Stimulated activated CD4-positive, alpha-beta T cell treated with anti-CD3 and anti-CD28 coated beads, TNF-alpha, amount 100 ng/mL, for 24 hours (primary cell): ENCODE measurements at regions not wholly inside any gene's neighbourhood (a gene's known extent, or its start where the extent isn't known, plus 50 kb on each side); places are given as distances from the start of the nearest gene placed in this dataset.

Experiments used
- DNase-seq, 3 experiments: peaks; one replicate each; pipeline ENCODE4 v3.0.0-alpha.2; 2020; ENCODE audit warnings: low read depth in 3 of 3

DNA sequence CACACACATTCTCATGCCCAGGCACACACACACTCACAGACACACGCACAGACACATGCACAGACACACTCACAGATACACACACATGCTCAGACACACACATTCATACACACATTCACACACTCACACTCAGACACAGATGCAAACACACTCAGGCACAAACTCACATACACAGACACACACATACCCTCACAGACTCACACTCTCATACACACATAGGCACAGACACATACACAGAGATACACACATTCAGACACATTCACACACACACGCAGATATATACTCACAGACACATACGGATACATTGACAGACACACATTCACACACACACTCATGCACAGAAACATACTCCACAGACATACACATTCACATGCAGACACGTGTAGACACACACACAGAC is 89.6 kb downstream of the RBFOX3 start:
- no peak for DNase-seq

DNA sequence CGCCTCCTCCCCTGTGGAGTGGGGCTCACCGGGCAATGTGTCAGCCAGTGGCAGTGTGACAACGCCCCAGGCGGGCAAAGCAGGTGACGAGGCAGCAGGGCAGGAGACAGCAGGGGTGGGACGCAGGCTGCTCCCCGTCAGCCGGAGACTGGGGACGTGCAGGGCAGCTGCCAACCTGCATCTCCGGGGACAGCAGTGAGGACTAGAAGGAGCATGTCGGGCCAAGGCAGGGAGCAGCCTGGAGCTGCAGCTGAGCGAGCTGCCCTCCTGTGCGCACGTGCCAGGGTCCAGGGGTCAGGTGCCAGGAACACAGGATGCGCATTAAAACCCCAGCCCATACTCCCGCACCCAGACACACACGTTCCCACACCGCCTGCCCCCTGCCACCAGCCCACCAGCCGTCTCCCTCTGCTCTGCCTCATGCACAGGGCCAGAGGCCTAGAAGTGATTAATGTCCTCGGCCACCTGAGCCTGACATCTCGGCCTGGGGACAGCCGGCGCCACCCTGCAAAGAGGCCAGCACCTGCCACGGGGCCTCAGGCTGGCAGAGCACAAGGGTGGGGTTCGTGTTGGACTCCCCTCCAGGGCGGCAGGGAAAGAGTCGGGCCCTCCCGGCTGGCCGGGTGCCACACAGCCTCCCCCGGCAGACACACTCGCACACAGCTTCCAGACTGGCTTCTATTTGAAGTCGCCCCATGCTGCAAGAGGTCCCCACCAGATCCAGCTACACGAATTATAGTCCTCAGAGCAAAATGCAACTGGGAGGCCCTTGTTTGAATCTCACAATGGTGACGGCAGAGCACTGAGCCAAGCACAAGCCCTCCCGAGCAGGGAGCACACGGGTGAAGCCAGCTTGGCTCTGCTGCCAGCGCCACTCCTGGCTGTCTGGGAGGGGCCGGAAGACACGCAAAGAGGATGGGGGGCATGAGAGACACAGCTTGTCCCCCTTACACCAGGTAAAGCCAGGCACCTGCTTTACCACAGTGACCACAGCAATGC is 90.4 kb downstream of the RBFOX3 start:
- DNase-seq, result no peak

DNA sequence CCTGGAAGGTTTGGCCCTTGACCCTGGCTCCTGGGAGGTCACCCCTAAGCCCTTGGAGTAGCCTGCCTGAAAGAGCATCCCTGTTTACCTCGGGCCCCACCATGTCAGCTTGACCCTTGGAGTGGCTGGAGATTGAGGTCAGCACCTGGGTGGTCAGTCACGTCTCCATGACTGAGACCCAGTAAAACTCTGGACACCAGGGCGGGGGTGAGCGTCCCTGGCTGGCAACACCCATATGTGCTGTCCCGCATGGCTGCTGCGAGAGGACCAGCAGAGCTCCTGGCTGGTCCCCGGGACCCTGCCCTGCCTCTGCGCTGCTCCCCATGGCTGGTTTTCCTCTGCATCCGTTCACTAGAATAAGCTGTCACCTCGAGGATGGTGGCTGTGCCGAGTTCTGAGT is 91.2 kb downstream of the RBFOX3 start:
- no peak for DNase-seq

DNA sequence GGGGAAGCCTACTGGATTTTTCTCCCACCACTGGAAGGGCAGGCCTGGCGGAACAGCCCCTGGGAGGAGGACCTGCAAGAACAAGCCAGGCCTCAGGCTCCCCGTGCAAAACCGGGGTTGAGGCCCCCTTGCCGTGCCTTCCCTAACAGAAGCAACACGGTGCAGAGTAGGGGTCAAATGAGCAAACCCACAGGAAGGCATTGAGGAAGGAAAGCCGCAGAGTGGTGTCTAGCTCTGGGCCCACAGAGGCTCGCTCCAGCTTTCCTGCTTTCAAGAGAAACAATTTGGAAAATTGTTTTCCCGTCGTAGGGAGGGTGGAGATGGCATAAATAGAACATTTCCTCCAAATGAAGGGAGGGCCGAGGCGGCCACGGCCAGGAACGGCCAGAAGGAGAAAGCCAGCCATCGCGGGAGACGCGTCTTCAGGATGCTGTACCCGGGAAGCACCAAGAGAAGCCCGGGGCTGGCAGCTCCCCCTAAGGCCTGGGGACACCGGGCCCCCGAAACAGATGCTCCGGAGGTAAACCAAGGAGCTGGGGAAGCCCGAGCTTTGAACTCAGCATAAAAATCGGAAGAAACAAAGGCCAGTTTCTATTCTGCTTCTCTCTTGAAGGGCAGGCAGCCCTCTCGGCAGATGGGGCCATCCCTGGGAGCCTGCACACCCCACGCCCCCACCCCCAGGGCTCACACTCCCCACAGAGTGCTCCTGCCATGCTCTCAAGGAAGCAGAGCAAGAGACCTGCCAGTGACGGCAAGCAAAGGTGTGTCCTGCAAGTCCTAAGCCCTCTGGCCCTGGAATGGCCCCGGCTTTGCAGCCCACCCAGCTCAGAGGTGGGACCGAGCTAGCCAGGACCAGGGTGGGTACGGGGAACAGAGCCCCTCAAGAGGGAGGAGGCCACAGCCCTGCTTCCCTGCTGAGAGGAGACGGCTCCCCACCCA is 92.0 kb downstream of the RBFOX3 start:
- no peak for DNase-seq

DNA sequence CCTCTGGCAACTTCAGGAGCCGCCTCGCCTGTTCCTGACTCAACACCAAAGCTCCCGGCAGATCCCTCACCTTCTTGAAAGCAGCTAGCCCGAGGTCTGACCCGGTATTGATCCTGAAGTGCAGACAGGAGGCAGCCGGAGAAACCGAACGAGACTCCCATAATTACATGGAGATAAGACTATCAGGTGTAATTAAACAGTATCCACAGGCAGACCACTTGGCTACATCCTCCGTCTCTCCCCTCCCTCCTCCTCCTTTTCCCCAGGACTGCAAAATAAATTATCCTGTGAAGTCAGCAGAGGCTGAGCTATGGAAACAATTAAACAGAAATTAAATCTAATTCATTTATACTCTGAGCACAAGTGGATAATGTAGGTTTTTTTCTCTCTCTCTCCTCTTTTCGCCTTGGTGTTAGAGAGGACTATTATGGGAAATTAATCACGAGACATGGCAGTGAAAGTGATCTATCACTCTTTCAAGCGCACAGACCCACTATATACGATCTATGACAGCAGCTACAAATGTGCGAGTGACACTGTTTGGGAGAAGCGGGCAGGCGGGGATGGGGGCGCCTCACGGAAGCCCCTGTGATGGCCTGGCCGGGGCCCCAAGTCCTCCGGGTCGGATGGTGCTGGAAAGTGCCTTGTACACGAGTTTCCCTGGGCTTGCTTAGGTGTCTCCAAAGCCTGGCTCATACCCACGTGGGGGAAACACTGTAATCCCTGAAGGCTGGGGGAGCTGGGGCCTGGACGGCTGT is 92.8 kb downstream of the RBFOX3 start:
- no peak for DNase-seq

DNA sequence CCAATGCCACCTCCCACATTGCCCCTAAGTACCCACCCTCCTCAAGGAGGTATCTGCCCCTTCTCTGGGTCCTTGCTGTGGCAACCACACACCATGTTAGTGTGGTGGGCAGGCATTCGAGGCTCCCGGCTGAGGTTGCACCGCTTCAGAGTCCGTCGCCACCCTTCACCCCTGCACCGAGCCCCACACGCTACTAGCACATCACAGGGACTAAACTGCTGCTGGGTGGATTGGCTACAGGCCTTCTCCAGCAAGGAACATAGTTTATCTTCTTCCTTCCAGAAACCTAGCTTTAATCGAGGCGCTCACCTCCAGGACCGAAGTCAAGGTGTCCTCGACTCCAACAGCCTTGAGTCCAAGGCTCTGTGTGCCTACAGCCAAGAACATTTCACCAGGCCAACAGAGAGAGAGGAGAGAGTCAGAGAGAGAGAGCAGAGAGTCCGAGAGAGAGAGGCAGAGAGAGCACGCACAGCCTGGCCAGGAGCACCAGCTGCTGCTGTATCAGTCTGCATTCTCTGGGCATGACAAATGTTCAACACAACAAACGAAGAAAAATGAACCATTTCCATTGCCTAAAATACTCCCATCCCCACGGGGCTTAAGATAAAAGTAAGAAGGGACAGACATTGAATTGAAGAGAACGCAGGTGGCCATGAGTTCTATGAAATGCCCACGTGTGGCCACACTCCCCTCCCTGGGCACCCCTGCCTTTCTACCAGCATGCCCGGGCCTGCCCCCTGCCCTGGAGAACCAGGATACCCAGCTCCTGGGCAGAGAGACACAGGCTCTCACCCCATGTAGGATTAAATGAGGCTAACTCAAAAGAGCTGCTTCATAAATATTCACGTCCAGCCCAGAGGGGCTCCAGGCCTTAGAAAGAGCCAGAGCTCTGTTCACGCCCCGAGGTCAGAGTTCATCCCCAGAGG is 94.9 kb downstream of the RBFOX3 start:
- no peak for DNase-seq

DNA sequence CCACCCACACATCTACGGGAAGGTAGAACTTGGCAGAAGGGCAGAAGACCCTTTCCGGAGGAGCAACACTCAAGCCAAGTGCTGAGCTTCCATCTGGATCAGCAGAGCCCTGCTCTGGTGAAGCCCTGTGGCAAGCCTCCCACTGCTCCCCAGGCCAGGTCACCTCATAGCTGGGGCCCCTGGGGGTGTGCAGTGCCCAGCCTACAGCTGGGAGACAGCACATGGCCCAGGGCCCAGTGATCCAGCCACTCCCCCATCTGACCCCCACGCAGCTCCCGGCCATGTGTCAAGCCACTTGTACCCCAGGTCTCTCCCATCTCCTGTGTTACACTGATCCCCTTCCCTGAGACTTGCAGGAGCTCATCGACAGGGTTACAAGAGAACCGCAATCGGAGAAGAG is 95.7 kb downstream of the RBFOX3 start:
- DNase-seq, result no peak

DNA sequence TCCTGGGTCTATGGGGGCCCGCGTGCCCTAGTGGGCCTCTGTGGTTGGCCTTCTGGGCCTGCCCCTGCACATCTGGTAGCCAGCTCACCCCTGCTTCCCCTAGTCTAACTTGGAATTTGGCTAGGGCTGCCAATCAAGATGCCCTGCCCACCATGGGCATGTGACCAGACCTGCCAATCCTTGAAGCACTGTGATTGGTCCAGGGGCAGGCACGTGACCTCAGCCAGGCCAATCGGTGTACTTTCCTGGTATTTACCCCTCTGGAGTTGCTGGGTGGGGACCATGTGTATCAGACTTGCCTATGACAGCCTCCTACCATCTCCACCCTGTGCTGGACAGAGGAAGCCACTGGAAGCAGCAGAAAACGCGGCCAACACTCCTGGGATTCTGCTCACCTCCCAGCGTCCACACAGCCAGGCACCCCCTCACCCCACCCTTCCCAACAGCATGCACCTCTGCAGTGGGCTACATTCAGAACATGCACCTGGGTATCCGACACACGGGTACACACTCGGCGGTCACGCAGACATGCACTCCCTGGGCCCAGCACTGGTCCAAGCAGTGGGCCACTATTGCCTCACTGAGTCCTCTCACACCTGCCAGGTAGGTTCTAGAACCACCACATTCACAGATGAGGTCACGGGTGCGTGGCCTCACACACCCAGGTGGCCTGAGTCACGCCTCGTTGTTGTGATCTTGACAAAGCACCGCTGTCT is 96.9 kb downstream of the RBFOX3 start:
- no peak for DNase-seq

DNA sequence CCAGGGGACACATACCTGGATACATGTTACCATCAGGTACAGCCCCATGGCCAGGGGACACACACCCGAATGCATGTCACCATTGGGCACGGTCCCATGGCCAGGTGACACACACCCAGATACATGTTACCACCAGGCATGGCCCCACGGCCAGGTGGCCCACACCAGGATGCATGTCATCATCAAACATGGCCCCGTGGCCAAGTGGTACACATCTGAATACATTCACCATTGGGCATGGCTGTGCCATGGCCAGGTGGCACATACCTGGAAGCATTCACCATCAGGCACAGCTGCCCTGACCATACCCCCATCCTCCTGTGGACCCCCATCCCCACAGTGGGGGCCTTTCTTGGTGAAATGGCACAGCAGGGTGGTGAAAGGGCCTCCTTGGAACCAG is 97.6 kb downstream of the RBFOX3 start:
- DNase-seq, result no peak

DNA sequence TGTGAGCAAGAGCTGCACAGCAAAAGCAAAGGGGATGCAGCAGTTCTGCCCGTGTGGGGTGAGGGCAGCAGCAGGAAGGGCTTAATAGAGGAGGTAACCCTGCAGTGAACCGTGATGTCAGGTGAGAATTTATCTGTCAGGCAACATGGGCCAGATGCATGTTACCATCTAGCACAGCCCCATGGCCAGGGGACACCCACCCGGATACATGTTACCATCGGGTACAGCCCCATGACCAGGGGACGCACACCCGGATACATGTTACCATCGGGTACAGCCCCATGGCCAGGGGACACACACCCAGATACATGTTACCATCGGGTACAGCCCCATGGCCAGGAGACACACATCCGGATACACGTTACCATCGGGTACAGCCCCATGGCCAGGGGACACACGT is 99.4 kb downstream of the RBFOX3 start:
- no peak for DNase-seq

DNA sequence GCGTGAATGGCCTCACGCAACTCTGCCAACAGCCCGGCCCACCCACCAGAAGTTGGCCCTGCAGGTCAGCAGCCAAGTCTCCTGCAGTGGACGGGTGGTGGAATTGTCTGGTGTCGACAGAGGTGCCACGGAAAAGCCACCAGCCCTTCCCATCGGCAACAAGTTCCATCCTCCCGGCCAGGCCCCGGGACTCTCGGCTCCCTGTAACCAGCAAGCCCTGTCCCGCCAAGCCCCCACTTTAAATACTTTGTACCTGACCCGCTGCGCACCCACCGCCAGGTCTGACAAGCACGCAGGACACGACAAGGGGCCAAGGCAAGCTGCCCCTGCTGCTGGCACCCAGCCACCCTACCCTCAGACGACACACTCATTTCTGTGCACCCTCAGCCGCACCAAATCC is 100.8 kb downstream of the RBFOX3 start:
- no peak for DNase-seq

DNA sequence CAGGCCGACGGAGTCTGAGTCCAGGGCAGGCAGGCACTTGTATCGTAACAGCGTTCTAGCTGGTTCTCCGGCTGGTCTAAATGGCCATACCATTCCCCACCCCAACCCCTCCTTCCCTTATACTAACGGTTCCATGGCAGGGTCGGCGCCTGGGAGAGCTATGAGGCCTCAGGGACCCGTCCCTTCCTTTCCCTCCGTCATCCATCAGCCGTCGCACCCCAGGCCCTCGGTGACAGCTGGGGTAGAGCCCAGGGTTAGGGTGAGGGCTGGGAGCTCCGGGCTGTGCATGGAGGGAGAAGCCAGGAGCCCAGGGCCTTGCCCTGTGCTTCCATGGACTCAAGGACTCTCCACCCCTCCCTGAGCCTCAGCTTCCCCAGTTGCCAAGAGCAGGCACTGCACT is 101.4 kb downstream of the RBFOX3 start:
- DNase-seq, result no peak

DNA sequence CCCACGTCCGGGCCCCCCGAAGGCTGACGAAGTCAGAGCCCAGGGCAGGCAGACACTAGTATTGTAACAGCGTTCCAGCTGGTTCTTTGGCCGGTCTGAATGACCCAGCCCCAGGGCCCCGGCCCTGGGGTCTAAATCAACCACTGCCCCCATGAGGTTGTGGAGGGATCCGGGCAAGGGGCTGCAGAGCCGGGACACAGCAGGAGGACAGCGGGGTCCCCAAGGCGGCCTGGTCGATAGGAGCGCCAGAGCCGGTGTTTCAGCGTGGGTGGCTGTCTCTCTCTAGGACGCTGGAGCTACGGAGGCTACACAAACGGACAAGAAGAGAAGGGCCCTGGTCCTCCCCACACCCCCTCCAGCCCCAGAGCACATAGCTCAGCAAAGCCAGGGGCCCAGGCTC is 101.8 kb downstream of the RBFOX3 start:
- DNase-seq, result no peak

DNA sequence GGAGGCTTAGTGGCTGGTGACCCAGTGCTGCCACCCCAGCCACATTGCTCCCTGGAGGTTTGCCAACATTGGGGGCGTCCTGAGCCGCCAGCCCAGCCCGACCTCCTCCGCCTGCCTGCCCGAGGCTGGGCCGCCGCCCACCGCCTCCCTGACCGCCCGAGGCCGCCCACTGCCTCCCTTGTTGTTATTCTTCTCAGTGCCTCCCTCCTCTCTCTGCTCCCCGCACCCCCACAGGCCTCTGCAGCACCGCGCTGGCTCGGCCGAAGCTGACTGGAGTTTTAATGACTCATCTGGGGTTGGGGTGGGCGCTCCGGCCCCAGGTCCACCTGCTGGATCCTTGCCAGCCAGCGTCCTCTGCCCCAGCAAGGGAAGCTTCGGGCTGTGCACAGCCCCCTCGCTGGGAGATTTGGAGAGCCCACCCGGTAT is 102.5 kb downstream of the RBFOX3 start:
- DNase-seq, result no peak

DNA sequence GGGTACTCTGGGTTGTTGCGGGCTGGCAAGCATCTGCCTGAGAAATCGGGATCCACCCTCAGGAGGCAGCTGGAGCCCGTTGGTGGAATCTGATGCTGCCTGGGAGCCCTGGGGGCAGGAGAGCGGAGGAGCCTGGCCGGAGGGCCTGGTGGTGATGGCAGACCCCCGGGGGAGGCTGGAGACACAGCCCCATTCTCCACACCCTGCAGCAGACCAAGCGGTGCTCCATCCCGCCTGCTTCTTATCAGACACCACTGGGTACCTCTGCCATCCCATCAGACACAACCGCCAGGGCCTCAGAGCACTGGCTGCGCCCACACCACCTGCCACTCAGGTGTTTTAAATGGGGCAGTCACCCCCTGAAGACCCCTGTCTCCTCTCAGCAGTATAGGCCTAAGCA is 103.9 kb downstream of the RBFOX3 start:
- no peak for DNase-seq

DNA sequence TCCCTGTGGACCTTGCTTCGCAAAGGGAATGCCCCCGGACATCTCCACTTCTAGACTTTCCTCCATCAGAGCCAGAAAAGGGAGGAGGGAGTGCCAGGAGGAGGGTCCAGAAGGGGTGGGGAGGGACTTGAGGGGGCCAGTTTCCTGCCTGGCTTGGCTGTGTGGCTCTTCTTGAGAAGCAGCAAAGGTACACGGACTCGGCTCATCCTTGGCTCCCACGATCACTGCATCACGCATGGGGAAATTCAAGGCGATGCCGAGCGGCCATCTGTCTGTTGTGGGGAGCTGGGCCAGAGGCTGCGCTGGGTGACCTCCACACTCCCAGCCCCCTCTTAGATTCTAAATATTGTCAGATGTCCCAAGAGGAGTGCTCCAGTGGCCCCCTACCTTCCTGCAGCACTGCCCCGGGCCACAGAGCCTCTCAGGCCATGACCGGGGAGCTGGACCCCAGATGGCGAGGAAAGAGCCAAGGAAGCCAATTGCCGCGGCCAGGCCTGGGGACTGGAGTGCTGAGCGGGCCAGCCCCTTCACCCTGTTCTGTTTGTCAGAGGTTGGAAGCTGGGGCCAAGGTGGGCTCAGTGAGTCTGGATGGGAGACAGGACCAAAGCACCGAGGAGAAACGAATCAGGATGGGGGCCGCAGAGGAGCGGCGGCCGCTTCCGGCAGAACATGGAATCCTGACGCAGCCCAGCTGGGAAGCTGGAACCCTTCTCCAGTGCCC is 104.5 kb downstream of the RBFOX3 start:
- DNase-seq, result no peak

DNA sequence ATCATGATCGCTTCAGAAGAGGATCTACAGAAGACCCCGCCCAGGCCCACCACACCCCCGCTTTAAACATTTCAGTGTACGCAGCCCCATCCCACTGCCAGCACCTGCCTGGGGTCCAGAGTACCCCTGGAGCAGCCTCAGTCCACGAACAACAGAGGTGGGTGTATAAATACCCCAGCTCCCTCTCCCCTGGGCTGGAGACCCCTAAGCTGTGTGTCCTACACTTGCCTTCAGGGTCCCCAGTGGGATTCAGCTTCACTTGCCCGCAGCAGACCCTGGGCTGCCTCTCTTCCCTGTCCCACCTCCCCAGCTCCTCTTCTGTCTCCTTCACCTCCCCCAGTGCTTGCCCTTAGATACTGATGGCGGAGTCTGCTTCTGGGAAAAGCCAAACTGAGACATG is 105.7 kb downstream of the RBFOX3 start:
- DNase-seq, result no peak

DNA sequence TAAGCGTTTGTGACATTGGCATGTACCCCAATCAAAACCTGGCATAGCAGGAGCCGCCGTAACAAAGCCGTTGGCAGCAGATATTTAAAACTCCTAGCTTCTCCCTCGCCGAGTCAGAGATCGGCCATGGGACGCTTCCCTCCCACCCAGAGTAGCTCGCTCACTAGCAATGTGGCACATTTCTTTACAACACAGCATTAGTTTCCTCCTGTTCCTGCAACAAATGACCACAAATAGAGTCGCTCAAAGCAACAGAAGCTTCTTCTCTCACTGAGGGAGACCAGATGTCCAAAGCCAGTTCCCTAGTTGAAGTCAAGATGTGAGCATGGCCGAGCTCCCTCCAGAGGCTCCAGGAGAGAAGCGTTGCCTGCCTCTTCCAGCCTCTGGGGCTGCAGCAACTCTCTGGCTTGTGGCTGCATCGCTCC is 106.7 kb downstream of the RBFOX3 start:
- DNase-seq, result no peak

DNA sequence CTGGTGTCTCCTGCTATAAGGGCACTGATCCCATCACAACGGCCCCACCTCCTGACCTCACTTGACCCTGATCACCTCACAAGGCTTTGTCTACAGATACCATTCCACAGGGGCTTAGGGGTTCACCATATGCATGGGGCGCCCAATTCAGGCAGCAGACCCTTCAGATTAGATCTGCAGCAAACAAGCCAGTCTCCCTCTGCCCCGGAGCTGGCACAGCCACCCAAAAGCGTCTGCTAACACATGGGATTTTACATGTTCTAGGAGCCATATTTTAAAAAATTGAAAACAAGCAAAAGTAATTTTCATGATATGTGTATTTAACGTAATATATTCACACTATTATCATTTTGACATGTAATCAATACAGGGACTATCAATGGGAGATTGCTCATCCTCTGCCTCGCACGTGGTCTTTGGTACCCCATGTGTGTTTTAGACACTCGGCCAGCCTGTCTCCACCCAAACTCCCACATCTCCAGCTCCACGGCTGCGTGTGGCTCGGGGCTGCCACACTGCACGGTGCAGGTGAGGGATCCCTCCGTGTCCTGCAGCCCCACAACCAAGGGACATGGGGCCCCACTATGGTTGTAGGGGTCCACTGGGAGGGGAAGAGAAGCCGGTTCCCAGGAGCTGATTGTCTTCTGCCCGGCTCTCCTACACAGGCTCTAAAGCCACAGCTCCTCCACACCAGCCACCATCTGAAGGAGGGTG is 107.6 kb downstream of the RBFOX3 start:
- DNase-seq, result no peak
